Activated CD4-positive, alpha-beta T cell treated with anti-CD3 and anti-CD28 coated beads for 1 hour (primary cell): ENCODE measurements at regions not wholly inside any gene's neighbourhood (a gene's known extent, or its start where the extent isn't known, plus 50 kb on each side); places are given as distances from the start of the nearest gene placed in this dataset.

ENCODE experiments used
- DNase-seq: peaks from one replicate; pipeline ENCODE4 v3.0.0-alpha.2; 2020

DNA sequence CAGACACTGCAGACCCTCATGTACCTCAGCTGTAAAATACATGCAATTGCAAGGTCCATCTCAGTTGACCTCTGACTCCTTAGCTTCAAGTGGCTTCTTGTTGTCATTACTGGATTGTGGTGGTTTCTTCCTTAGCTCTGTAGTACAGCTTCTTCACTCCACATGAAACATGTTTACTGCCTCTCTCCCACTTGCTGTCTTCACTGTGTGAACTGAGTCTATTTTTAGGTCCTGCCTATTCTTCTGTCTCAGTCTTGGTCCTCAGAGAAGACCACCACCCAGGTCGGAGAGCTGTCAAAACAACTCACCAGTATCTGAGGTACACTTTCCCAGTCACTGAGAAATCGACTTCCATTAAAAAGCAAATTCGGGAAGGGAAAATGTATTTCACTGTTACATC, 50.2 kb upstream of the EYA4 start:
- no peak for DNase-seq

DNA sequence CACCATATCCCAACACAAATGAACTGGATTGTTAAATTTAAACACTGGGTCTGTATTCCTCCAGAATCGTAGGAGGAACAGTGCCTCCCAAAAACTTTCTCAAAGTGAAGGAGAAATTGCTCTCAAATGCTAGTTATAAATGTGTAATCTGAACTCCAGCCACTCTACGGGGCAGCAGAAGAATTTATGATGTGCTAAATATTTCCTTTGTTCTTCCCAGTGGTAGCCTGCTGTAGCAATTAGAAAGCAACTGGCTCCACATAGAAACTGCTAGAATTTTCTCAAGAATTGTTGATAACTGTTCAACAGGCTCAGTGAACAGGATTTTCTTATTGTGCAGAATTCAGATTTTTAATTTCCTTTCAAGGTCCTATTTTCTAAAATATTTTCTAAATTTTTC, 49.8 kb upstream of the EYA4 start:
- DNase-seq, result no peak
